HEK293 (cell line): ENCODE measurements at regions not wholly inside any gene's neighbourhood (a gene's known extent, or its start where the extent isn't known, plus 50 kb on each side); places are given as distances from the start of the nearest gene placed in this dataset.
A peak's percentile ranks its signal among the peaks of the same experiment; 100 is the strongest.

ENCODE experiments used
- CTCF ChIA-PET: fragments of 350-600 bp; formaldehyde crosslinking; extraction: SDS; loops from one replicate; lab custom pipeline; 2021; ENCODE audit warnings: antibody characterized with exemption; lab: Yijun Ruan, JAX
- POLR2A ChIA-PET: fragments of 300-600 bp; formaldehyde crosslinking; extraction: SDS; loops from one replicate; lab custom pipeline; 2020; ENCODE audit warnings: antibody characterized with exemption, inconsistent platforms; lab: Yijun Ruan, JAX
- H3K27ac ChIP-seq: fragments of 200-500 bp; sonication (Bioruptor generic); 2 replicates; pipeline ENCODE4 v1.5.1; 2014; ENCODE audit warnings: low read depth, low read length, control low read depth, inconsistent platforms; ENCODE audit errors: extremely low read depth
- H3K36me3 ChIP-seq, 2 experiments: fragments of 200-500 bp in 1 of 2; sonication (Bioruptor generic) in 1 of 2; 1 replicate in 1 of 2; 2 replicates in 1 of 2; pipeline ENCODE4 v1.5.1; 2014 to 2017; ENCODE audit warnings: inconsistent platforms in 2 of 2, low read length in 2 of 2; ENCODE audit not compliant: control insufficient read depth in 2 of 2, insufficient read depth in 1 of 2
- H3K4me1 ChIP-seq: fragments of 200-500 bp; sonication (Bioruptor generic); 2 replicates; pipeline ENCODE4 v1.5.1; 2014; ENCODE audit warnings: mild to moderate bottlenecking, low read length, inconsistent platforms; ENCODE audit not compliant: control insufficient read depth, insufficient read depth
- H3K4me3 ChIP-seq: 2 replicates; pipeline ENCODE4 v1.5.1; 2011; ENCODE audit warnings: low read depth, mild to moderate bottlenecking, control low read depth, low read length, moderate library complexity
- H3K9me3 ChIP-seq: fragments of 200-500 bp; sonication (Bioruptor generic); 2 replicates; pipeline ENCODE4 v1.5.1; 2014; ENCODE audit warnings: low read depth, low read length, inconsistent platforms; ENCODE audit not compliant: control insufficient read depth, insufficient read depth
- EGR2 ChIP-seq: fragments of 450-650 bp; formaldehyde crosslinking; IDR thresholded peaks from 2 replicates; pipeline ENCODE4 v1.5.1; 2016; ENCODE audit warnings: low read depth, missing biosample characterization, missing genetic modification characterization
- GLIS1 ChIP-seq: fragments of 450-650 bp; formaldehyde crosslinking; IDR thresholded peaks from 2 replicates; pipeline ENCODE4 v1.5.1; 2016; ENCODE audit warnings: missing biosample characterization, missing genetic modification characterization
- GLIS2 ChIP-seq: fragments of 450-650 bp; formaldehyde crosslinking; IDR thresholded peaks from 2 replicates; pipeline ENCODE4 v1.5.1; 2016; ENCODE audit warnings: missing biosample characterization, missing genetic modification characterization
- HOXC10 ChIP-seq: sonication (generic); formaldehyde crosslinking; IDR thresholded peaks from 2 replicates; pipeline ENCODE4 v1.8.1; 2023; ENCODE audit warnings: mild to moderate bottlenecking, missing genetic modification reagents
- KLF7 ChIP-seq: fragments of 450-650 bp; formaldehyde crosslinking; IDR thresholded peaks from 2 replicates; pipeline ENCODE4 v1.5.1; 2016; ENCODE audit warnings: missing biosample characterization, missing genetic modification characterization, borderline replicate concordance
- KLF9 ChIP-seq: fragments of 450-650 bp; formaldehyde crosslinking; IDR thresholded peaks from 2 replicates; pipeline ENCODE4 v1.5.1; 2016; ENCODE audit warnings: missing biosample characterization, missing genetic modification characterization, low read depth
- PRDM6 ChIP-seq: fragments of 450-650 bp; formaldehyde crosslinking; IDR thresholded peaks from 2 replicates; pipeline ENCODE4 v1.5.1; 2017; ENCODE audit warnings: missing biosample characterization, missing genetic modification characterization
- SCRT1 ChIP-seq: fragments of 450-650 bp; formaldehyde crosslinking; IDR thresholded peaks from 2 replicates; pipeline ENCODE4 v1.5.1; 2016; ENCODE audit warnings: missing biosample characterization, missing genetic modification characterization, borderline replicate concordance
- YY2 ChIP-seq: fragments of 450-650 bp; formaldehyde crosslinking; IDR thresholded peaks from 2 replicates; pipeline ENCODE4 v1.5.1; 2016; ENCODE audit warnings: missing biosample characterization, missing genetic modification characterization
- ZBTB20 ChIP-seq: fragments of 450-650 bp; formaldehyde crosslinking; IDR thresholded peaks from 2 replicates; pipeline ENCODE4 v1.5.1; 2016; ENCODE audit warnings: missing biosample characterization, missing genetic modification characterization
- ZFP69B ChIP-seq: fragments of 450-650 bp; formaldehyde crosslinking; IDR thresholded peaks from 2 replicates; pipeline ENCODE4 v1.5.1; 2016; ENCODE audit warnings: missing biosample characterization, missing genetic modification characterization
- ZNF114 ChIP-seq: fragments of 450-650 bp; formaldehyde crosslinking; IDR thresholded peaks from 2 replicates; pipeline ENCODE4 v1.5.0; 2017; ENCODE audit warnings: missing biosample characterization, missing genetic modification characterization
- ZNF121 ChIP-seq: fragments of 450-650 bp; formaldehyde crosslinking; IDR thresholded peaks from 2 replicates; pipeline ENCODE4 v1.5.1; 2016; ENCODE audit warnings: missing biosample characterization, missing genetic modification characterization
- ZNF138 ChIP-seq: fragments of 450-650 bp; formaldehyde crosslinking; IDR thresholded peaks from 2 replicates; pipeline ENCODE4 v1.5.1; 2016; ENCODE audit warnings: missing biosample characterization, missing genetic modification characterization, borderline replicate concordance
- ZNF16 ChIP-seq: fragments of 450-650 bp; formaldehyde crosslinking; IDR thresholded peaks from 2 replicates; pipeline ENCODE4 v1.5.1; 2016; ENCODE audit warnings: low read depth, missing biosample characterization, missing genetic modification characterization
- ZNF302 ChIP-seq: fragments of 450-650 bp; formaldehyde crosslinking; IDR thresholded peaks from 2 replicates; pipeline ENCODE4 v1.5.1; 2016; ENCODE audit warnings: missing biosample characterization, missing genetic modification characterization, low read depth
- ZNF311 ChIP-seq: fragments of 450-650 bp; formaldehyde crosslinking; IDR thresholded peaks from 2 replicates; pipeline ENCODE4 v1.5.1; 2017; ENCODE audit warnings: missing biosample characterization, missing genetic modification characterization, borderline replicate concordance
- ZNF324 ChIP-seq: fragments of 450-650 bp; formaldehyde crosslinking; IDR thresholded peaks from 2 replicates; pipeline ENCODE4 v1.5.1; 2016; ENCODE audit warnings: missing biosample characterization, missing genetic modification characterization
- ZNF335 ChIP-seq: fragments of 450-650 bp; formaldehyde crosslinking; conservative IDR thresholded peaks from 2 replicates; pipeline ENCODE4 v1.5.1; 2016; ENCODE audit warnings: missing biosample characterization, missing genetic modification characterization
- ZNF350 ChIP-seq: fragments of 450-650 bp; formaldehyde crosslinking; IDR thresholded peaks from 2 replicates; pipeline ENCODE4 v1.5.0; 2017; ENCODE audit warnings: missing biosample characterization, mild to moderate bottlenecking, missing genetic modification characterization
- ZNF354C ChIP-seq: fragments of 450-650 bp; formaldehyde crosslinking; IDR thresholded peaks from 2 replicates; pipeline ENCODE4 v1.5.1; 2016; ENCODE audit warnings: missing biosample characterization, missing genetic modification characterization, low read depth, borderline replicate concordance
- ZNF398 ChIP-seq: fragments of 450-650 bp; formaldehyde crosslinking; IDR thresholded peaks from 2 replicates; pipeline ENCODE4 v1.5.1; 2017; ENCODE audit warnings: missing biosample characterization, missing genetic modification characterization
- ZNF404 ChIP-seq: fragments of 450-650 bp; formaldehyde crosslinking; IDR thresholded peaks from 2 replicates; pipeline ENCODE4 v1.5.1; 2017; ENCODE audit warnings: missing biosample characterization, missing genetic modification characterization
- ZNF473 ChIP-seq: fragments of 450-650 bp; formaldehyde crosslinking; IDR thresholded peaks from 2 replicates; pipeline ENCODE4 v1.5.1; 2017; ENCODE audit warnings: missing biosample characterization, missing genetic modification characterization
- ZNF621 ChIP-seq: fragments of 450-650 bp; formaldehyde crosslinking; IDR thresholded peaks from 2 replicates; pipeline ENCODE4 v1.5.1; 2017; ENCODE audit warnings: missing biosample characterization, missing genetic modification characterization
- ZNF776 ChIP-seq: fragments of 450-650 bp; formaldehyde crosslinking; IDR thresholded peaks from 2 replicates; pipeline ENCODE4 v1.5.0; 2017; ENCODE audit warnings: missing biosample characterization, missing genetic modification characterization, borderline replicate concordance
- ZNF830 ChIP-seq: fragments of 450-650 bp; IDR thresholded peaks from 2 replicates; pipeline ENCODE4 v1.5.0; 2018; ENCODE audit warnings: missing biosample characterization, missing genetic modification characterization, low read depth, mild to moderate bottlenecking, moderate library complexity
- ZXDB ChIP-seq: fragments of 450-650 bp; formaldehyde crosslinking; IDR thresholded peaks from 2 replicates; pipeline ENCODE4 v1.5.1; 2016; ENCODE audit warnings: missing biosample characterization, missing genetic modification characterization
- TF ChIP-seq, protein P1 (sequence below): fragments of 450-650 bp; formaldehyde crosslinking; IDR thresholded peaks from 2 replicates; pipeline ENCODE4 v1.5.1; 2016; ENCODE audit warnings: missing biosample characterization, missing genetic modification characterization

- POLR2A ChIA-PET = interaction anchor here (0.6 to 1.9 kb wide), 8 partner anchors 10 to 955 kb away, joined by 3 to 14 read pairs (median 6); partner anchors contain the start of genes APEX2, GNL3L, MAGED2 and PHF8
- Histone ChIP-seq H3K27ac (peak overlapping the region; percentile 88), H3K4me3 (no peak overlapping the region), H3K9me3 (no peaks in the 10 kb centered on the region), H3K36me3 (no peaks in the 10 kb centered on the region)
- no peak for TF ChIP-seq YY2 (tag by site-specific recombination)
- no peak for TF ChIP-seq ZNF621
- TF ChIP-seq ZNF335 (tag by site-specific recombination) = peak; percentile 70
- peak; percentile 62 for TF ChIP-seq ZNF121 (tag by site-specific recombination)
- TF ChIP-seq, all 188 proteins: peak for 2
- CTCF ChIA-PET = interaction anchor here (0.6 to 1.5 kb wide), 5 partner anchors 16 to 1175 kb away, joined by 3 to 7 read pairs (median 3); partner anchors contain the start of gene MAGED2
- no peaks in the 10 kb centered on the region for H3K4me1 ChIP-seq
Measured at GRCh38 chrX:54639018-54639345, 109.0 kb downstream of the GNL3L start.

GRCh38 chrX:54639346-54640102 lies 109.5 kb downstream of the GNL3L start:
- H3K9me3 ChIP-seq = no peaks in the 10 kb centered on the region
- H3K36me3 ChIP-seq = no peaks in the 10 kb centered on the region
- peak overlapping the region; percentile 29 for H3K4me3 ChIP-seq
- H3K4me1 ChIP-seq = no peaks in the 10 kb centered on the region
- ChIA-PET CTCF (interaction anchor here (0.6 to 1.5 kb wide), 11 partner anchors 15 to 1175 kb away, joined by 3 to 7 read pairs (median 3); partner anchors contain the start of gene MAGED2), POLR2A (interaction anchor here (0.5 to 1.9 kb wide), 9 partner anchors 9 to 956 kb away, joined by 3 to 14 read pairs (median 6); partner anchors contain the start of genes APEX2, GNL3L, MAGED2 and PHF8)
- H3K27ac ChIP-seq = peak overlapping the region; percentile 88
- TF ChIP-seq ZNF324 (no peak), GLIS2 (tag by site-specific recombination) (peak; percentile 58), ZNF302 (tag by site-specific recombination) (no peak), ZNF350 (tag by site-specific recombination) (no peak), SCRT1 (tag by site-specific recombination) (no peak; the same call in 1 of the 2 replicates), ZNF311 (tag by site-specific recombination) (no peak), ZNF114 (tag by site-specific recombination) (no peak), ZFP69B (tag by site-specific recombination) (peak; percentile 90), ZNF398 (no peak), ZBTB20 (tag by site-specific recombination) (peak; percentile 74), GLIS1 (tag by site-specific recombination) (peak; percentile 41), ZXDB (tag by site-specific recombination) (peak; percentile 94), ZNF404 (tag by site-specific recombination) (no peak), ZNF138 (tag by site-specific recombination) (no peak), HOXC10 (no peak), ZNF776 (tag by site-specific recombination) (no peak), KLF7 (tag by site-specific recombination) (peak; percentile 49; the same call in 1 of the 2 replicates), ZNF830 (tag by site-specific recombination) (no peak), EGR2 (tag by site-specific recombination) (no peak), ZNF354C (tag by site-specific recombination) (no peak), PRDM6 (tag by site-specific recombination) (no peak), KLF9 (peak; percentile 62), ZNF473 (tag by site-specific recombination) (no peak), ZNF16 (tag by site-specific recombination) (no peak)
- TF ChIP-seq, protein P1, sequence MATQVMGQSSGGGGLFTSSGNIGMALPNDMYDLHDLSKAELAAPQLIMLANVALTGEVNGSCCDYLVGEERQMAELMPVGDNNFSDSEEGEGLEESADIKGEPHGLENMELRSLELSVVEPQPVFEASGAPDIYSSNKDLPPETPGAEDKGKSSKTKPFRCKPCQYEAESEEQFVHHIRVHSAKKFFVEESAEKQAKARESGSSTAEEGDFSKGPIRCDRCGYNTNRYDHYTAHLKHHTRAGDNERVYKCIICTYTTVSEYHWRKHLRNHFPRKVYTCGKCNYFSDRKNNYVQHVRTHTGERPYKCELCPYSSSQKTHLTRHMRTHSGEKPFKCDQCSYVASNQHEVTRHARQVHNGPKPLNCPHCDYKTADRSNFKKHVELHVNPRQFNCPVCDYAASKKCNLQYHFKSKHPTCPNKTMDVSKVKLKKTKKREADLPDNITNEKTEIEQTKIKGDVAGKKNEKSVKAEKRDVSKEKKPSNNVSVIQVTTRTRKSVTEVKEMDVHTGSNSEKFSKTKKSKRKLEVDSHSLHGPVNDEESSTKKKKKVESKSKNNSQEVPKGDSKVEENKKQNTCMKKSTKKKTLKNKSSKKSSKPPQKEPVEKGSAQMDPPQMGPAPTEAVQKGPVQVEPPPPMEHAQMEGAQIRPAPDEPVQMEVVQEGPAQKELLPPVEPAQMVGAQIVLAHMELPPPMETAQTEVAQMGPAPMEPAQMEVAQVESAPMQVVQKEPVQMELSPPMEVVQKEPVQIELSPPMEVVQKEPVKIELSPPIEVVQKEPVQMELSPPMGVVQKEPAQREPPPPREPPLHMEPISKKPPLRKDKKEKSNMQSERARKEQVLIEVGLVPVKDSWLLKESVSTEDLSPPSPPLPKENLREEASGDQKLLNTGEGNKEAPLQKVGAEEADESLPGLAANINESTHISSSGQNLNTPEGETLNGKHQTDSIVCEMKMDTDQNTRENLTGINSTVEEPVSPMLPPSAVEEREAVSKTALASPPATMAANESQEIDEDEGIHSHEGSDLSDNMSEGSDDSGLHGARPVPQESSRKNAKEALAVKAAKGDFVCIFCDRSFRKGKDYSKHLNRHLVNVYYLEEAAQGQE = peak; percentile 87
